Activated naive CD4-positive, alpha-beta T cell treated with anti-CD3 and anti-CD28 coated beads, Interleukin-2, amount 50 U/mL, for 16 hours (primary cell): ENCODE measurements at regions not wholly inside any gene's neighbourhood (a gene's known extent, or its start where the extent isn't known, plus 50 kb on each side); places are given as distances from the start of the nearest gene placed in this dataset.
"Not testable (repeated sequence)": the region's sequence is repeated elsewhere in the genome, so short reads cannot be mapped to it uniquely, and the experiment has no call there.

Source experiments
- DNase-seq: peaks from one replicate; pipeline ENCODE4 v3.0.0-alpha.2; 2020

GRCh38 chr7:66413379-66414114 is 208.4 kb downstream of the TPST1 start:
- peak; percentile 83 for DNase-seq

GRCh38 chr7:66415659-66416265 is 210.6 kb downstream of the TPST1 start:
- no peak for DNase-seq

- DNase-seq = no peak
Measured at GRCh38 chr7:66418537-66418936, 210.1 kb upstream of the KCTD7 start.

GRCh38 chr7:66419210-66419609 is 209.5 kb upstream of the KCTD7 start:
- no peak for DNase-seq

- no peak for DNase-seq
Measured at GRCh38 chr7:66421830-66422475, 206.7 kb upstream of the KCTD7 start.

GRCh38 chr7:66423729-66424128 is 205.0 kb upstream of the KCTD7 start:
- DNase-seq = no peak

- DNase-seq = no peak
Measured at GRCh38 chr7:66426332-66426731, 202.3 kb upstream of the KCTD7 start.

- no peak for DNase-seq
Measured at GRCh38 chr7:66426996-66427395, 201.7 kb upstream of the KCTD7 start.

- no peak for DNase-seq
Measured at GRCh38 chr7:66427956-66428355, 200.7 kb upstream of the KCTD7 start.

- DNase-seq = no peak
Measured at GRCh38 chr7:66429498-66430163, 199.1 kb upstream of the KCTD7 start.

- DNase-seq = no peak
Measured at GRCh38 chr7:66430164-66430545, 198.5 kb upstream of the KCTD7 start.

GRCh38 chr7:66438703-66439405 is 189.8 kb upstream of the KCTD7 start:
- DNase-seq = not testable (repeated sequence)

GRCh38 chr7:66442385-66442784 is 186.3 kb upstream of the KCTD7 start:
- DNase-seq = no peak

GRCh38 chr7:66443946-66444345 is 184.7 kb upstream of the KCTD7 start:
- no peak for DNase-seq

GRCh38 chr7:66447007-66447406 is 181.7 kb upstream of the KCTD7 start:
- not testable (repeated sequence) for DNase-seq

GRCh38 chr7:66450814-66451213 is 177.9 kb upstream of the KCTD7 start:
- not testable (repeated sequence) for DNase-seq

- DNase-seq = not testable (repeated sequence)
Measured at GRCh38 chr7:66451713-66452112, 177.0 kb upstream of the KCTD7 start.

- DNase-seq = no peak
Measured at GRCh38 chr7:66452165-66452564, 176.5 kb upstream of the KCTD7 start.

GRCh38 chr7:66453340-66453739 is 175.3 kb upstream of the KCTD7 start:
- DNase-seq = no peak

- no peak for DNase-seq
Measured at GRCh38 chr7:66454600-66455225, 174.0 kb upstream of the KCTD7 start.

- not testable (repeated sequence) for DNase-seq
Measured at GRCh38 chr7:66455432-66455831, 173.2 kb upstream of the KCTD7 start.

- DNase-seq = not testable (repeated sequence)
Measured at GRCh38 chr7:66456431-66456830, 172.2 kb upstream of the KCTD7 start.
